Upper lobe of left lung (tissue), 6 donors: ENCODE measurements at regions not wholly inside any gene's neighbourhood (a gene's known extent, or its start where the extent isn't known, plus 50 kb on each side); places are given as distances from the start of the nearest gene placed in this dataset.

Source experiments
- ATAC-seq, 2 donors: fragments of 200-7000 bp; cut with Tn5 transposase; one replicate each; pipeline ENCODE4 v1.9.1; 2022; ENCODE audit warnings: mild to moderate bottlenecking in 2 of 2, moderate library complexity in 2 of 2; ENCODE audit not compliant: low FRiP score in 2 of 2
- DNase-seq, 2 donors: peaks; one replicate each; pipeline ENCODE4 v3.0.0-alpha.2; 2019 to 2020
- H3K27ac ChIP-seq, 4 donors: fragments of 200-600 bp; sonication (generic); one replicate each; pipeline ENCODE4 v1.5.1; 2016 to 2019
- H3K27me3 ChIP-seq, 4 donors: fragments of 200-600 bp; sonication (generic); one replicate each; pipeline ENCODE4 v1.5.1; 2017 to 2019
- H3K36me3 ChIP-seq, 4 donors: fragments of 200-600 bp; sonication (generic); one replicate each; pipeline ENCODE4 v1.5.1; 2016 to 2019
- H3K4me1 ChIP-seq, 4 donors: fragments of 200-600 bp; sonication (generic); one replicate each; pipeline ENCODE4 v1.5.1; 2018 to 2019
- H3K4me3 ChIP-seq, 4 donors: fragments of 200-600 bp; sonication (generic); one replicate each; pipeline ENCODE4 v1.5.1; 2017 to 2019; ENCODE audit warnings: mild to moderate bottlenecking in 2 of 4, moderate library complexity in 1 of 4
- H3K9me3 ChIP-seq, 4 donors: fragments of 200-600 bp; sonication (generic); one replicate each; pipeline ENCODE4 v1.5.1; 2018 to 2019
- CTCF ChIP-seq, 6 experiments: fragments of 450-650 bp in 4 of 6; fragments of 200-600 bp in 2 of 6; sonication (generic) in 2 of 6; IDR thresholded peaks; one replicate each; pipeline ENCODE4 v1.5.1; 2016 to 2019; ENCODE audit warnings: antibody characterized with exemption in 6 of 6
- EP300 ChIP-seq, 4 donors: sonication (generic); formaldehyde crosslinking; IDR thresholded peaks; one replicate each; pipeline ENCODE4 v1.5.1; 2017; ENCODE audit warnings: antibody characterized with exemption in 4 of 4, control low read depth in 2 of 4
- POLR2A ChIP-seq, 4 donors: fragments of 450-650 bp; IDR thresholded peaks; one replicate each; pipeline ENCODE4 v1.5.1; 2016 to 2017; ENCODE audit warnings: antibody characterized with exemption in 4 of 4, mild to moderate bottlenecking in 2 of 4
- POLR2AphosphoS5 ChIP-seq, 2 donors: sonication (generic); formaldehyde crosslinking; IDR thresholded peaks; one replicate each; pipeline ENCODE4 v1.5.1; 2017; ENCODE audit warnings: antibody characterized with exemption in 2 of 2
- WGBS, 2 donors: methylation state at CpG; one replicate each; pipeline ENCODE4 v1.1.5; 2017 to 2018; 5-methylcytosine and 5-hydroxymethylcytosine counted together
- donor health status: DM: no; HTN: no; CAD: no; lungs with moderate emphysema.
- donor health status: DM: no; HTN: yes; CAD: no; lungs with severe emphysema.

GRCh38 chr3:150225986-150226385, 182.1 kb upstream of the TSC22D2 start:
- Histone ChIP-seq H3K9me3 (no peaks in the 10 kb centered on the region), H3K27ac (no peak overlapping the region), H3K4me3 (no peak overlapping the region), H3K36me3 (no peaks in the 10 kb centered on the region), H3K27me3 (no peaks in the 10 kb centered on the region), H3K4me1 (peaks cover 0 to 6% (median 5%) of the 10 kb centered on the region in 4 donors)
- ATAC-seq (no peak), DNase-seq (no peak)
- TF ChIP-seq EP300 (IDR thresholded peaks at IDR 0.05) (no peak), POLR2AphosphoS5 (IDR thresholded peaks at IDR 0.05) (no peak), CTCF (IDR thresholded peaks at IDR 0.05) (no peak), POLR2A (IDR thresholded peaks at IDR 0.05) (no peak)
- 38 to 43% methylated on average over 9 of the region's 9 CpGs for WGBS, 2 donors

GRCh38 chr3:150223558-150223957, 184.5 kb upstream of the TSC22D2 start:
- H3K9me3 ChIP-seq = no peaks in the 10 kb centered on the region
- H3K27me3 ChIP-seq = no peaks in the 10 kb centered on the region
- DNase-seq (no peak), ATAC-seq (no peak)
- no peaks in the 10 kb centered on the region for H3K36me3 ChIP-seq
- H3K4me1 ChIP-seq = peaks cover 0 to 9% (median 7%) of the 10 kb centered on the region in 4 donors
- TF ChIP-seq EP300 (IDR thresholded peaks at IDR 0.05) = no peak
- no peak for TF ChIP-seq CTCF (IDR thresholded peaks at IDR 0.05)
- TF ChIP-seq POLR2A (IDR thresholded peaks at IDR 0.05) = no peak
- TF ChIP-seq POLR2AphosphoS5 (IDR thresholded peaks at IDR 0.05) = no peak
- no peak overlapping the region for H3K27ac ChIP-seq
- WGBS, 2 donors = 91 to 93% methylated on average over 4 of the region's 4 CpGs
- no peak overlapping the region for H3K4me3 ChIP-seq

GRCh38 chr3:150222691-150223489, 185.2 kb upstream of the TSC22D2 start:
- TF ChIP-seq EP300 (IDR thresholded peaks at IDR 0.05) (no peak), CTCF (IDR thresholded peaks at IDR 0.05) (no peak), POLR2AphosphoS5 (IDR thresholded peaks at IDR 0.05) (no peak), POLR2A (IDR thresholded peaks at IDR 0.05) (no peak)
- WGBS, 2 donors = 59 to 74% methylated on average over 9 to 10 of the region's 10 CpGs
- DNase-seq (no peak), ATAC-seq (no peak)
- peaks cover 0 to 9% (median 7%) of the 10 kb centered on the region in 4 donors for H3K4me1 ChIP-seq
- H3K27ac ChIP-seq = no peak overlapping the region
- no peaks in the 10 kb centered on the region for H3K36me3 ChIP-seq
- no peak overlapping the region for H3K4me3 ChIP-seq
- H3K27me3 ChIP-seq = no peaks in the 10 kb centered on the region
- H3K9me3 ChIP-seq = peaks cover 0 to under 1% (median 0%) of the 10 kb centered on the region in 4 donors

- Histone ChIP-seq H3K9me3 (peaks cover 0 to 4% (median 0%) of the 10 kb centered on the region in 4 donors), H3K4me3 (no peak overlapping the region), H3K36me3 (no peaks in the 10 kb centered on the region), H3K27me3 (no peaks in the 10 kb centered on the region), H3K4me1 (peaks cover 0 to 9% (median 7%) of the 10 kb centered on the region in 4 donors), H3K27ac (no peak overlapping the region)
- 92 to 94% methylated on average over 10 of the region's 10 CpGs for WGBS, 2 donors
- ATAC-seq (no peak), DNase-seq (no peak)
- TF ChIP-seq POLR2A (IDR thresholded peaks at IDR 0.05) (no peak), EP300 (IDR thresholded peaks at IDR 0.05) (no peak), POLR2AphosphoS5 (IDR thresholded peaks at IDR 0.05) (no peak), CTCF (IDR thresholded peaks at IDR 0.05) (no peak)
Observed at GRCh38 chr3:150221904-150222523, 186.1 kb upstream of the TSC22D2 start.
